GM18511 (cell line): ENCODE measurements at regions not wholly inside any gene's neighbourhood (a gene's known extent, or its start where the extent isn't known, plus 50 kb on each side); places are given as distances from the start of the nearest gene placed in this dataset.
"Not testable (repeated sequence)": the region's sequence is repeated elsewhere in the genome, so short reads cannot be mapped to it uniquely, and the experiment has no call there.

Source experiments
- ATAC-seq: cut with Tn5 transposase; IDR thresholded peaks from one replicate; pipeline ENCODE4 v1.9.1; 2021; ENCODE audit warnings: mild to moderate bottlenecking, moderate library complexity; ENCODE audit not compliant: unreplicated experiment

DNA sequence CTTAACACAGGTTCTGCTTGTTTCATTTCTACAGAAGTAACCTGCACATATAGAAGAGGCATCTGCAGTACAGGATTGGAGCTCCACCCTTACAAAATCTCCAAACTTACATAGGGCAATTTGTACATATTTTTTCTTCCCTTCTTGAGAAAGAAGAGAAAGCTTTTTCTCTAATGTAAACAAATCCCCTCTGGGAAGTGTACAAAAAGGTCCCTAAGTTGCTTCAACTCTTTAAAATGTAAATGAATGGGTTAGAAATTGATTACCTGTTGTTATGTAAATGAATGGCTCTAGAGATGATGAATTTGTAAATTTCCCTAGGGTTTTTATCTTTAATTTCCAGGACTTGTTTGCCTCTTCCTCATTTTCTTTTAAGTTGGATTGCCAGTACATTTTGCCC, 1183.7 kb downstream of the MRPL39 start:
- no peak for ATAC-seq

DNA sequence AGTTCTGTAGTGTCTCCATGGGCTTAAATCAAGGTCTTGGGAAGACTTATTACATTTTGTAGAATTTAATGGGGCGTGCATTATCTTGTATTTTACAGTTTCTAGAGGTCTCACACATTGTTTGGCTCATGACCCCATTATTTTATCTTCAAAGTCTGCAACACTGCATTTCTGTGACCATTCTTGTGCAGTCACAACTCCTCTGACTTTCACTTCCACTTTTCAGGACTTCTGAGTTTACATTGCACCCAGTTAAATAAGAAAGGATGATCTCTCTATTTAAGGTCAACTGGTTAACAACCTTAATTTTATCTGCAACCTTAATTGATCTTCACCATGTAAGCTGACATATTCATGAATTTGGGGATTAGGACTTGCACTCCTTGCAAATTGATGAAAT, 1186.6 kb downstream of the MRPL39 start:
- ATAC-seq: peak; percentile 82

DNA sequence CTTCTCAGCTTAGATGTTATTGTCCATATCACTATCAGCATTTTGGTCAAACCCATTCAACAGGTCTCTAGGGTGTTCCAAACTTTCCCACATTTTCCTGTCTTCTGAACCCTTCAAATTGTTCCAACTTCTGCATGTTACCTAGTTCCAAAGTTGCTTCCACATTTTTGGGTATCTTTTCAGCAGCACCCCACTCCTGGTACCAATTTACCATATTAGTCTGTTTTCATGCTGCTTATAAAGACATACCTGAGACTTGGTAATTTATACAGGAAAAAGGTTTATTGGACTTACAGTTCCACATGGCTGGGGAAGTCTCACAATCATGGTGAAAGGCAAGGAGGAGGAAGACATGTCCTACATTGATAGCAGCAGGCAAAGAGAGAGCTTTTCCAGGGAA, 1187.6 kb downstream of the MRPL39 start:
- ATAC-seq: not testable (repeated sequence)

DNA sequence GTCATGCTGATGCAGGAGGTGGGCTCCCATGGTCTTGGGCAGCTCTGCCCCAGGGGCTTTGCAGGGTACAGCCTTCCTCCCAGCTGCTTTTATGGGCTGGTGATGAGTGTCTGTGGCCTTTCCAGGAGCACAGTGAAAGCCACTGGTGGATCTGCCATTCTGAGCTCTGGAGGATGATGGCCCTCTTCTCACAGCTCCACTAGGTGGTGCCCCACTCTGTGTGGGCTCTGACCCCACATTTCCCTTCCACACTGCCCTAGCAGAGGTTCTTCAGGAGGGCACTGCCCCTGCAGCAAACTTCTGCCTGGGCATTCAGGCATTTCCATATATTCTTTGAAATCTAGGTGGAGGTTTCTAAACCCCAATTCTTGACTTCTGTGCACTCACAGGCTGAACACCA, 1188.6 kb downstream of the MRPL39 start:
- ATAC-seq: no peak

DNA sequence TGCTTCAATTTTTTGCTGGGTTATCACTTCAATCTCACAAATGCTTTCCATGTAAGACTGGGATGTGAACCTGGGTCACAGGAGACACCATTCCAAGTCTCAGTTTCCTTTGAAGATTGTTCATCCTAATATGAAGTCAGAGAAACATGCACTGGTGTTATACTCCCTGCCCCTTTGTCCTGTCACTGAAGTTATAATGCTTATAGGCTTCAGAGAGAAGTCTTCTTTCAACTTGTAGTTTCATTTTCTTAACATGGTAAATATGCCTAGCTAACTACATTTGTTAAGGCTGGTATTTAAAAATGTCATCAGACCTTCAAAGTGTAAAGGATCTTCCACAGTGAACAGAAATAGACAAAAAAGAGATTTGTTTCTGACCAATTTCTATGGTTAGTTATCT, 1195.9 kb downstream of the MRPL39 start:
- ATAC-seq: no peak

DNA sequence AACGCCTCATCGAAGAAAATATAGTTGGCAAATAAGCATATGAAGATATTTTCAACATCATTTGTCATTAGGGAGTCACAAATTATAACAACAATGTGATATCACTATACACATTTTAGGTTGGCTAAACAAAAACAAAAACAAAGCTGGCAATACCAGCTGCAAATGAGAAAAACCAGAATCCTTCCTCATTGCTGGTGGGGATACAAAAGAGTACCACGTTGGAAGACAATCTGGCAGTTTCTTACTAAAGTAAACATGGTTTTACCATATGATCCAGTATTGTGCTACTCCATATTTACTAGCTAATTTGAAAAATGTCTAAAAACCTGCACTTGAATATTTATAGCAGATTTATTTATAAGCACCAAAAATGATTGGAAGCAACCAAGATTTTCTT, 1204.1 kb downstream of the MRPL39 start:
- ATAC-seq: no peak

DNA sequence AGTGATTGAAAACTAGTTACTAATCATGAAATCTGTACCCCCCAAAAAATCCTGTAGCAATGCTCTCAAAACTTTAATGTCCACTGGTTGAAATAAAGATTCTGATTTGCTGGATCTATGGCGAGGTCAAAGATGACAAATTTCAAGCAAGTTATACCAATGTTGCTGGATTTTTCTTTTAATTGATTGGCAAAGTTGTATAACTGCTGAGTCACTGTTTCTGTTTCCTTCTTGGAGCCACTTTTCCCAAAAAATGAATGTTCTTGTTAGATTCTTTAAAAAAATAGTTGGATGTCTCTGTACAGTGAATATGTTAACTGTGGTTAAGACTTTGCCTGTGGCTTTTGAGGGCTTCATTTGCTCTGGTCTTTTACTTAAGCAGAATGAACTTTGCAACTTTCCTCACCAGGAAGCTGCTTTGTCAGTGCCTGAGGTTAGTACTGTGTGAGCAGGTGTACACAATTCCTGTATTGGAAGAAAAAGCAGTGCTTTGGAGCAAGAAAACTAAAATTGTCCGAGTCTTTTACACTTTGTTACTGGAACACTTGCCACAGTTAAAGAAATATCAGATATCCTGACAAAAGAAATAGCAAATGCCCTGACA, 1211.9 kb downstream of the MRPL39 start:
- ATAC-seq: no peak

DNA sequence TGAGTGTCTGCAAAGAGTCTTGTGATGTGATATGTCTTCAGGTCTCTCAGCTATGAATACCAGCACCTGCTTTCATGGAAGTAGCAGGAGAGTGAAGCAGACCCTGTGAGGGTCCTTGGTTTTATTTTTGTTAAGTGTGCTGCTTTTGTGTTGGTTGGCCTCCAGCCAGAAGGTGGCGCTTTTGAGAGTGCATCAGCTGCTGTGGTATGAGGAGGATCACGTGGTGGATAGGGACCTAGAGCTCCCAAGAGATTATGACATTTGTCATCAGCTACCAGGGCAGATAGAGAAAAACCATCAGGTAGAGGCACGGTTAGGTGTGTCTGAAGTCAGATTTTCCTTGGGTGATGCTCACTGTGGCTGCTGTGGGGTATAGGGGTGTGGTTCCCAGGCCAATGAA, 1232.1 kb downstream of the MRPL39 start:
- ATAC-seq: peak; percentile 84

DNA sequence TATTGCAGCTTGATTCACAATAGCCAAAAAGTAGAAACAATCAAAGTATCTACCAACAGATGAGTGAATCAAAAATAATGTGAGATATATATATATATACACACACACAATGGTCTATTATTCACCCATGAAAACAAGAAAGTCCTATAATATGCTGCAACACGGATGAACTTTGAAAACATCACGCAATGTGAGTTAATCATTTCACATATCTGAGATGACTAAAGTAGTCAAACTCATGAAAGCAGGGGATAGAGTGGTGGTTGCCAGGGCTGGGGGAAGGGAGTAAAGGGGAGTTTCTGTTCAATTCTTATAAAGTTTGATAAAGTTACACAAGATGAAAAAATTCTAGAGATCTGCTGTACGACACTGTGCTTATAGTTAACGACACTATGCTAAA, 1234.8 kb downstream of the MRPL39 start:
- ATAC-seq: no peak

DNA sequence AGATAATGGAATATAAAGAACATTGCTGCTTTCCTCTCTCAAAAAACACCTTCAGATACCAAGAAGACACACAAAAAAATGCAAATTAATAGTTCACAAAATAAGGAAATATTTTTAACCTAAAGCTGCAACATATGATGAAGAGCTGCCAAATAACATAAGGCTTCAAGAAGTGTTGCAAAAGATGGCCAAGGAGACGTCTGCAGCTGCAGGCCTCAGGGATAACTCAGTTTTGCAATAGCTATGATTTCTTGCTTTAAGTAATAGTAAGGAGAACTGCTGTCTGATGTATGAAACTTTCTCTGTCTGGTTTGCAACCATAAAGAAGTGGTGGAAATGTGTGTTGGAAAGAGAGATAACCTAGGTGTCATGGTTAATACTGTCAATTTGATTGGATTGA, 1237.5 kb downstream of the MRPL39 start:
- ATAC-seq: no peak

DNA sequence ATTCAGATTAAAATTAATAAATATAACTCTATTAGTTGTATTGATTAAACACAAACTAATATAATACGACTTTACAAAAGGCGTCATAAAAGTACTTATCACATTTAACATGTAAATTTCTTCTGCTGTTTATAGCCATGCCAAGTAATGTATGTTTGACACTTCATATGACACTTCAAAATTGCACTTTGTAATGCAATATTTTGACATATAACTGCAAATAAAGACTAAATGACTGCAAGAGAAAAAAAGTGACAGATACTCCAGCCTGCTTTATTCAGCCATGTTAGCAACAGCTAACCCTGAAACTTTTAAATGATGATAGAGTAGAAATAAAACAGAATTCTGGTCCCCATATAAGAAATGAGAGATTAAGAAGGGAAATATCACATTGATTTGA, 1238.0 kb downstream of the MRPL39 start:
- no peak for ATAC-seq

DNA sequence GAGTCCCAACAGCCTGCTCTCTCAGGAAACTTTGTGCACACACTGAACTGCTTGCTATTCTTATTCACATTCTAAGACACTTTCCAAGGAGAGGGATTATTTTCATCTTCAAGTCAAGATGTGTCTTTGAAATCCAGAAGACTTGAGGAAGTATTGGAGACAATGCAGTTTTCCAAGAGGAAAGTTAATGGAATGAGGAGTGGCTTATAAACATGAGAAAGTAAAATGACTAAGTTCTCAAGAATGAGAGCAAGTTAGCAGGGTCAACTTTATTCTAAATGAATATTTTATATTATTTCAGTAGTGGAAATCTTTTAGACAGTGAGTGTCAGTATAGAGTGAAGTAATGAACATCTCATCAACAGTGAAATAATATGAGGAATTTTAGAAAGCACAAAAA, 1239.3 kb downstream of the MRPL39 start:
- no peak for ATAC-seq

DNA sequence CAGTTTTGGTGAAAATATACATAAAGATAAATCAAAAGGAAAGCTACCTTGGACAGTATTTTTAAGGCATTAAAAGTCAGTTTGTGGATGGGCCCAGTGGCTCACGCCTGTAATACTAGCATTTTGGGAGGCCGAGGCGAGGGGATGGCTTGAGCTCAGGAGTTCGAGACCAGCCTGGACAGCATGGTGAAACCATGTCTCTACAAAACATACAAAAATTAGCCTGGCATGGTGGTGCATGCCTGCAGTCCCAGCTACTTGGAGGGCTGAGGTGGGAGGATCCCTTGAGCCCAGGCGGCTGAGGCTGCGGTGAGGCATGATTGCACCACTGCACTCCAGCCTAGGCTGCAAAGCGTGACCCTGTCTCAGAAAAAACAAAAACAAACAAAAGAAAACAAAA, 1253.8 kb downstream of the MRPL39 start:
- ATAC-seq: no peak

DNA sequence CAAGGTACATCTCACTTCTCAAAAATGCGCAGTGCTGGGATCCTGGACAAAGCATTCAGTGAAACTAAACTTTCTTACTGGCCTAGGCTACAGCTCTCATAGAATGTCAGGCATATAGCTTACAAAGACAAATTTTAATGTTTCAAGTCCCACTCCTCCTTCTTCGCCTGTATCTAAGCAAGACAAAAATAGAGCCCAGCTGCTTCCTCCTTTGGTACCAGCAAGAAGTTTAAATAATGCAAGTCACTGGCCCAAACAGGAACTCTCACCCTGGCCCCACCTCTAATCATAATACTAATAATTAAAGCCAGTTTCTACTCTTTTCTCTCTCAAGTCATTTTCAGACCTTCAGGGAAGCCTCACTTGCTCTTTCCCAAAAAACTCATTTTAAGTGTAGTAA, 1267.9 kb downstream of the MRPL39 start:
- no peak for ATAC-seq

DNA sequence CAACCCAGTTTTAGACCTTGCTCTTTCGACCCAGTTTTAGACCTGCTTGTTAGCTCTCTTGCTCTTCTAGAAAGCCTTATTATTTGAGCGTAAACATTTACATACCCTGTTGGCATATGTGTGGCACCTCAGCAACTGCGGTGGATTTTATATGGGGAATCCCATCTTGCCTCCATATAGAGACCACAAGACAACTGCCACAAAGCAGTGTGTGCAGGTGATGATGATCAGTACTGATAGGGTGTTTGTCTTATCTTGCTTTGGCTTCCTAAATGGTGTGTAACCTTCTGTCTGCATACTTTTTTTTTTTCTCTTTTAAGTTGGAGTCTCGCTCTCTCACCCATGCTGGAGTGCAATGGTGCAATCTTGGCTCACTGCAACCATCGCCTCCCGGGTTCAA, 1270.8 kb downstream of the MRPL39 start:
- no peak for ATAC-seq

DNA sequence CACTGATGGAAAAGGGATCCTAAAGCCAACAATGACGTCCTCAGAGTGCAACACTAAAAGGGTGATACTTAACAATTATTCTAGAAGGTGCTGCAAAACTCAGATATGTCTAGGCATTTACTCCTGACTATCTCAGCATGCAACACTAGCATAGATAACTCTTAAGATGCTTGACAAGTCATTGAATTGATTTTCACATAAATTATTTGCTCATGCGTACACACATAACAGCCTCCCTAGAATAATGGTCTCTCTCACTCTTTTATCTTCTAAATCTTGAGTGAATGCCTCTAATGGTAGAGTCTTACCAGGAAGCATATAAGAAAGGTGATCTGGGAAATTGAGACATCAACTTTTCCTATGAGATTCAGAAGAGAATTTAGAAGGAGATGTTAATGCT, 1283.7 kb downstream of the MRPL39 start:
- ATAC-seq: no peak

DNA sequence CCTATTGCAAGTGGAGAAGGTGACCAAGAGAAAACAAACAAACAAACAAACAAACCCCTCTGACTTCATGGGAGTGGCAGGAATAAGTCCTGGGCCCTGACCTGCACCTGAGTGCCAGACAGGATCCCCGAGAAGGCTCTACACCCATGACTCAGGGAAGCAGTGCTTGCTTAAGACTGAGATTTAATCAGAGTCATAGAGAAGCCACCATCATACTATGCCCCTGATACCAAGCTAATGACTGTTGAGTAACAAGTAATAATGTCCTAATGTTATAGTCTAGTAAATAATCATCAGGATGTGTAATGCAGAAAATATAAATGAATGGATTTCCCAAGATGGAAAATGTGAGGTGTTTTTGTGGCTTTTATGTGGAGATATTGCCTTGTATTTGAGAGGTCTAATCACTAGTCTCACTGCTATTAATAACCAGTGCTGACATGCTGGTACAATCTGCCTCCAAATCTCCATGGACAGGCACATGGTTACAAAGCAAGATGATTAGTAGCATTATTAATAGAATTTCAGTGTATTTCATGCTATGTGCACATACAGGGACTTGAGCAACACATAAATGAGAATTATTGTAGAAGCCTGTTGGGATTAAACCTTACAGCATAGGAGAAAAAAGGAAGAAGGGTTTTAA, 1290.9 kb downstream of the MRPL39 start:
- no peak for ATAC-seq

DNA sequence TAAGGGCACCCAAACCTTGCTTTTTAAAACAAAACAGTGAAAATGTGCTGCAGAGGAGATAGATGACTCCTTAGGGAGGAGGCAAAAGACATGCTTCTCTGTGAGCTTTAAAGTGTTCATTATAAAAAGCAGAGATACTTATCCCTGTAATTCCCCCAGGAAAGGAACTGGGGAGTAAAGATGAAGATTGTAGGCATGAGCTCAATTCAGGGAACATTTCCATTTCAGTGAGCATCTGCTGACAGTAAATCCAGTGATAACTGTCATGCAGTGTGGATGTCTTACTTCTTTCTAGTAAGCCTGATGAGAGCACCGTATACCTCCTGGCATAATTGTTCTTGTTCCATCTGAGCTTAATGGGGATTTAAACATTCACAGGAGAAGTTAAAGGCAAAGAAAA, 1296.5 kb downstream of the MRPL39 start:
- ATAC-seq: no peak

DNA sequence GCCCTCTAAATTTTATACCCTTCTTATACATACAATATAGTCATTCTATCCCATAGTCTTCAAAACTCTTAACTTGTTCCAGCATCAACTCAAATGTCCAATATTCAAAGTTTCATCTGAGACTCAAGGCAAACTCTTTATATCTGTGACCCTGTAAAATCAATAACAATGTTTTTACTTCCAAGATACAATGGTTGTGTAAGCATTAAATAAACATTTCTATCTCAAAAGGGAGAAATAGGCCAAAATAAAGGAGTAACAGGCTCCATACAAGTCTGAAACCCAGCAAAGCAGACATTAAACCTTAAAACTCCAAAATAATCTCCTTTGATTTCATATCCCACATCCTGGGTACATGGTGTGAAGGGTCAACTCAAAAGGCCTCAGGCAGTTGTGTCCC, 1299.1 kb downstream of the MRPL39 start:
- no peak for ATAC-seq

DNA sequence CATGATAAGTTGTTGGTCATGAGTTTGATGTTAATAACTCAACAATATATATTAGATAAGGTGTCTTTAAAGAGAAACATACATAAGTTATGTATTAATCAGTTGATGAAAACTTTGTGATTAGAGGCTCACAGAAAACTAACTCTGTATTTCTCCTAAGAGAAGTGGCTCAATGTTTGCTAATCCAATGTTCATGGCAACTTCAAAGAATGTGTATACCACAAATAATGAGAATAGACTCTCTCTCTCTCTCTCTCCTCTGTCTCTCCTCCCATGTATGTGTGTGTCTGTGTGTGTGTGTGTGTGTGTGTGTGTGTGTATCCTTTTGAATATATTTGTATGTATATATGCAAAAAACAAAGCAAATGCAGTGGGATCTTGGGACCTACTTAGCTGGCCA, 1304.9 kb downstream of the MRPL39 start:
- no peak for ATAC-seq

DNA sequence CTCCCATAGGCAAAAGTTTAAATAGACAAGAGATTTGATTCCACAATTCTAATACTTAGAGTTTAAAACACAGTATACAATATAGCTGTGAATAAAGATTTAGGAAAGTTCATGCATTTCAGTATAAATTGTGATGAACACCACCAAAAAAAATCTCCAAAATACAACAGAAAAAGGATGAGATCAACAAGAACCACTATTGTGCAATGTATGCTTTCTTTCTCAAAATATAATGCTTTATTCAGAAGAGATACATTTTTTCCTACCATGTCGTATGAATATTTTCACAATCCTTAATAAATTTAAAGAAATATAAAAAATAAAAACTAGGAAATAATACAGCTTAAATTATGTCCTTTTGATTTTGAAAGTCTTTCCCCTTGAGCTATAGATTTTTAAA, 1309.2 kb downstream of the MRPL39 start:
- ATAC-seq: no peak

DNA sequence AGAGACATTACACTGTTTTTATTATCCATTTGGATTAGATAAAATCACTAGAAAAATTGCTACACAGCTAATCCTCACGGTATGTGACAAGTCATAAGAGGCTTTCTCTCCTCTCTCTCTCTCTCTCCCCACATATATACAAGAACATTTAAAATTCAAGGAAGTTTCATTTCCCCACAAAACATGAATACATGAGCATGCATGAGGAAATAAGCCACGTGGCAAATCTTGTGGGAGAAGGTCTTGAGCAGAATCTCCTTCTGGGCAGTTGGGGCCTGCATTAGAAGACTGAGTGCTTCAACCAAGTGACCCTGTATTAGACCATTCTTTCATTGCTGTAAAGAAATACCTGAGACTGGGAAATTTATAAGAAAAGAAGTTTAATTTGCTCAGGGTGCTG, 1313.1 kb downstream of the MRPL39 start:
- no peak for ATAC-seq

DNA sequence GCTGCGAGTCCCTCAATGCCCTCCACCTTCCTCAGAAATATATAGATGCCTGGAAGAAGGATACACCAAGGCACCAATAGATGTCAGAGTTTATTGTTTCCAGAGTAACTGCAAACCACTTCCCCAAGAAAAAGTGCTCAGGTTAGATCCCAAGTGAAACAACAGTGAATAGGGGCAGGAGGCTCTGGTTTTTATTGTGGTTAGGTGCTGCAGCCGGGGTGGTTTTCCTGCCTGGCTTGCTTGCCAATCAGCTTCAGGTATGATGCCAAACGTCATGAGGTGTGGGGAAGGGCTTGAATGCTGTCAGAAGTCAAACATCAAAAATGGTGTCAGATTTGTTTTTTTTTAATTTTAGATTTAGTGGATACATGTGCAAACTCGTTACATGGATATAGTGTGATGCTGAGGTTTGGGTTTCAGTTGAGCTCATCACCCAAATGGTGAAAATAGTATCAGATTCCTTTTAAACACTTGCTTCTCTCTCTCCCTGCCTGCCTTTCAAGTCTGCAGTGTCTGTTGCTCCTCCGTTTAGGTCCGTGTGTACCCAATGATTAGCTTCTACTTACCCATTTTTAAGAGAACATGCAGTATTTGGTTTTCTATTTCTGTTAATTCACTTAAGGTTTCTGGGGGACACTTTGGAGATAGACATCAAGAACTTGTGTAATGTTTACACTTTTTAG, 1317.0 kb downstream of the MRPL39 start:
- peak; percentile 45 for ATAC-seq
